HEK293 (cell line): ENCODE measurements at regions not wholly inside any gene's neighbourhood (a gene's known extent, or its start where the extent isn't known, plus 50 kb on each side); places are given as distances from the start of the nearest gene placed in this dataset.

ENCODE experiments used
- ZNF623 ChIP-seq: fragments of 450-650 bp; formaldehyde crosslinking; IDR thresholded peaks from 2 replicates; pipeline ENCODE4 v1.5.1; 2016; ENCODE audit warnings: missing biosample characterization, missing genetic modification characterization
- TF ChIP-seq, protein P1 (sequence below): fragments of 450-650 bp; formaldehyde crosslinking; IDR thresholded peaks from 2 replicates; pipeline ENCODE4 v1.5.1; 2016; ENCODE audit warnings: missing biosample characterization, missing genetic modification characterization

DNA sequence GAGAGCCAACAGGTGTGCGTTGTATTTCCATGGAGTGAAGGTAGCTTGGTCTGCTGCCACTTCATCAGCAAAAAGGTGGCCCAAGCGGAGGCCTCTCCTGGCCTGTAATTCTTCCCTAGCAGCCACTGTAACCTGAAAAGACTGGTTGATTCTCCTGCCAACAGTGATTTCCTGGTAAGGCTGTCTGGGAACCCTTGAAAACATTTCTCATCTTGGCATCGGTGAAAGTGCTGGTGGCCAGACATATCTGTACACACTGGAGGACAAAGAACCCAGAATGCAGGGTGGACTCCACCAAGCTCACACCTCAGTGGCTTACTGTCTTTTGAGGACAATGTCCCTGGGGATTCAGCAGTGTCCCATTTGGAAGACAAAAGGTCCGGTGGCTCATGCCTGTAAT is 128.0 kb downstream of the TRIM29 start:
- TF ChIP-seq, protein P1, sequence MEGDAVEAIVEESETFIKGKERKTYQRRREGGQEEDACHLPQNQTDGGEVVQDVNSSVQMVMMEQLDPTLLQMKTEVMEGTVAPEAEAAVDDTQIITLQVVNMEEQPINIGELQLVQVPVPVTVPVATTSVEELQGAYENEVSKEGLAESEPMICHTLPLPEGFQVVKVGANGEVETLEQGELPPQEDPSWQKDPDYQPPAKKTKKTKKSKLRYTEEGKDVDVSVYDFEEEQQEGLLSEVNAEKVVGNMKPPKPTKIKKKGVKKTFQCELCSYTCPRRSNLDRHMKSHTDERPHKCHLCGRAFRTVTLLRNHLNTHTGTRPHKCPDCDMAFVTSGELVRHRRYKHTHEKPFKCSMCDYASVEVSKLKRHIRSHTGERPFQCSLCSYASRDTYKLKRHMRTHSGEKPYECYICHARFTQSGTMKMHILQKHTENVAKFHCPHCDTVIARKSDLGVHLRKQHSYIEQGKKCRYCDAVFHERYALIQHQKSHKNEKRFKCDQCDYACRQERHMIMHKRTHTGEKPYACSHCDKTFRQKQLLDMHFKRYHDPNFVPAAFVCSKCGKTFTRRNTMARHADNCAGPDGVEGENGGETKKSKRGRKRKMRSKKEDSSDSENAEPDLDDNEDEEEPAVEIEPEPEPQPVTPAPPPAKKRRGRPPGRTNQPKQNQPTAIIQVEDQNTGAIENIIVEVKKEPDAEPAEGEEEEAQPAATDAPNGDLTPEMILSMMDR (tag by site-specific recombination) = no peak
- no peak for TF ChIP-seq ZNF623
